ENCODE measurements at regions not wholly inside any gene's neighbourhood (a gene's known extent, or its start where the extent isn't known, plus 50 kb on each side); places are given as distances from the start of the nearest gene placed in this dataset.

DNA sequence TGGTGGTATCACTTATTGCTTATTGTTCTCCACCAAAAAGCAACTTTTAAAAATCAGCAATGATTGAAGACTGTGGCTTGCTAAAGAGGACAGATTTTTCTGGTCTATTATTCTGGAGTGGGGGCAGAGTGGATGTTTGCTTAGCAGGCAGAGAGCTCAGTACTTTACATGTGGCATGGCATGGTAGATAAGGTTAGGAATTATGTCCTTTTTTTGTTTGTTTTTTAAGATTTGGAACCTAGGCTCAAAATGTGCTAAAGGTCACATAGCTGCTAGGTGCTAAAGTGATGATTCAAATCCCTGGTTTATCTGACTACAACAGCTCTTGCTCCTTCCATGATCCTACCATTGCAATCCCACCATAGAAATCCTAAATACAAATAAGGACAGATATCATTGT, 331.0 kb upstream of the ADAMTS9 start:
- H3K4me3 ChIP-seq (ENCODE audit: low read depth in 1 of 2, low read length in 1 of 2), result no peak overlapping the region
- TF ChIP-seq, protein P1, sequence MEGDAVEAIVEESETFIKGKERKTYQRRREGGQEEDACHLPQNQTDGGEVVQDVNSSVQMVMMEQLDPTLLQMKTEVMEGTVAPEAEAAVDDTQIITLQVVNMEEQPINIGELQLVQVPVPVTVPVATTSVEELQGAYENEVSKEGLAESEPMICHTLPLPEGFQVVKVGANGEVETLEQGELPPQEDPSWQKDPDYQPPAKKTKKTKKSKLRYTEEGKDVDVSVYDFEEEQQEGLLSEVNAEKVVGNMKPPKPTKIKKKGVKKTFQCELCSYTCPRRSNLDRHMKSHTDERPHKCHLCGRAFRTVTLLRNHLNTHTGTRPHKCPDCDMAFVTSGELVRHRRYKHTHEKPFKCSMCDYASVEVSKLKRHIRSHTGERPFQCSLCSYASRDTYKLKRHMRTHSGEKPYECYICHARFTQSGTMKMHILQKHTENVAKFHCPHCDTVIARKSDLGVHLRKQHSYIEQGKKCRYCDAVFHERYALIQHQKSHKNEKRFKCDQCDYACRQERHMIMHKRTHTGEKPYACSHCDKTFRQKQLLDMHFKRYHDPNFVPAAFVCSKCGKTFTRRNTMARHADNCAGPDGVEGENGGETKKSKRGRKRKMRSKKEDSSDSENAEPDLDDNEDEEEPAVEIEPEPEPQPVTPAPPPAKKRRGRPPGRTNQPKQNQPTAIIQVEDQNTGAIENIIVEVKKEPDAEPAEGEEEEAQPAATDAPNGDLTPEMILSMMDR (IDR thresholded peaks at IDR 0.05), result no peak
- H3K27ac ChIP-seq, result no peak overlapping the region
- no peaks in the 10 kb centered on the region for H3K36me3 ChIP-seq
- no peaks in the 10 kb centered on the region for H3K9me3 ChIP-seq
- H3K4me1 ChIP-seq (ENCODE audit: control insufficient read depth in 1 of 2, insufficient read depth in 1 of 2, low read depth in 1 of 2, low read length in 1 of 2), result no peaks in the 10 kb centered on the region
- no peaks in the 10 kb centered on the region for H3K27me3 ChIP-seq

DNA sequence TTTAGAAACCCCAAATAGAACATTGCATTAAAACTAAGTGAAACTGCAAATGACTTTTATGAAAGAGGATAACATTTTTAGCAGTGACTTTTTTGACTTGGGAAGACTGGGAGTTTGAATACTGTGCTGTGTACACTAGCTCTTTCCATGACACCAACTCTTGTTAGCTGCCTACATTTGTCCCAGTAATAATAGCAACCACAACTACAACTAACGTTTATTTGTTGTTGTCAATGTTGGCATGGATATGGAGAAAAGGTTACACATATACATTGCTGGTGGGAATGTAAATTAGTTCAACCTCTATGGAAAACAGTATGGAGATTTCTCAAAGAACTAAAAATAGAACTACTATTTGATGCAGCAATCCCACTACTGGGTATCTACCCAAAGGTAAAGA, 329.6 kb upstream of the ADAMTS9 start:
- Histone ChIP-seq H3K4me3 (ENCODE audit: low read depth in 1 of 2, low read length in 1 of 2) (no peak overlapping the region), H3K9me3 (no peaks in the 10 kb centered on the region), H3K4me1 (ENCODE audit: control insufficient read depth in 1 of 2, insufficient read depth in 1 of 2, low read depth in 1 of 2, low read length in 1 of 2) (no peaks in the 10 kb centered on the region), H3K27ac (no peak overlapping the region), H3K27me3 (no peaks in the 10 kb centered on the region), H3K36me3 (no peaks in the 10 kb centered on the region)
- TF ChIP-seq, protein P1 (IDR thresholded peaks at IDR 0.05), result no peak

DNA sequence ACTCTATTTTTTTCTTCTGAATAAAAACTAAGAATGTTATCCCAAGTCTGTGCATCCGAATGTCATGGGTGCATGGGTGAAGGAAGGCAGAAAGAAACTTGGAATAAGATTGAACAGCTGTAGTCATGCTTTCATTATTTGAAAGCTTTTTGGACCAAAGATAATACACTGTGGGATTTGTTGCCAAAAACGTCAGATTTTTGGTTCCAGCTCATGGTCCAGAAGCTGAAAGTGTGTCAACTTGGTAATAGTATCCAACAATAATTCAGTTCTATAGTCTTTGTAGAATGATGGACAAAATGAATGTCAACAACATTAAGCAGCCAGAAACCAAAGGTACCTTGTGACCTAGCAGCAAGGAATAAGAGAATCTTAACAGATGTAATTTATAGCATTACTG, 327.9 kb upstream of the ADAMTS9 start:
- Histone ChIP-seq H3K4me1 (ENCODE audit: control insufficient read depth in 1 of 2, insufficient read depth in 1 of 2, low read depth in 1 of 2, low read length in 1 of 2) (no peaks in the 10 kb centered on the region), H3K4me3 (ENCODE audit: low read depth in 1 of 2, low read length in 1 of 2) (no peak overlapping the region), H3K36me3 (no peaks in the 10 kb centered on the region), H3K9me3 (no peaks in the 10 kb centered on the region), H3K27me3 (no peaks in the 10 kb centered on the region), H3K27ac (no peak overlapping the region)
- TF ChIP-seq, protein P1 (IDR thresholded peaks at IDR 0.05), result no peak

DNA sequence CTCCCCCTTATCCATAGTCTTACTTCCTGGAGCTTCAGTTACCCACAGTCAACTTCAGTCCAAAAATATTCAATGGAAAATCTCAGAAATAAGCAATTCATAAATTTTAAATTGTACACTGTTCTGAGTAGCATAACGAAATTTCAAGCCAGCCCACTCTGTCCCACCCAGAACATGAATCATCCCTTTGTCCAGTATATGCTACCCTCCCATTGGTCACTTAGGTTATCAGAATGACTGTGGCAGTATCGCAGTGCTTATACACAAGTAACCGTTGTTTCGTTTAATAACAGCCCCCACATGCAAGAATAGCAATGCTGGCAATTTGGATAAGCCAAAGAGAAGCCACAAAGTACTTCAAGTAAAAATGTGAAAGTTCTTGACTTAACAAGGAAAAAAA, 325.3 kb upstream of the ADAMTS9 start:
- no peaks in the 10 kb centered on the region for H3K27me3 ChIP-seq
- no peaks in the 10 kb centered on the region for H3K4me1 ChIP-seq (ENCODE audit: control insufficient read depth in 1 of 2, insufficient read depth in 1 of 2, low read depth in 1 of 2, low read length in 1 of 2)
- no peak overlapping the region for H3K27ac ChIP-seq
- TF ChIP-seq, protein P1 (IDR thresholded peaks at IDR 0.05), result no peak
- H3K9me3 ChIP-seq, result no peaks in the 10 kb centered on the region
- H3K36me3 ChIP-seq, result no peaks in the 10 kb centered on the region
- H3K4me3 ChIP-seq (ENCODE audit: low read depth in 1 of 2, low read length in 1 of 2), result no peak overlapping the region

DNA sequence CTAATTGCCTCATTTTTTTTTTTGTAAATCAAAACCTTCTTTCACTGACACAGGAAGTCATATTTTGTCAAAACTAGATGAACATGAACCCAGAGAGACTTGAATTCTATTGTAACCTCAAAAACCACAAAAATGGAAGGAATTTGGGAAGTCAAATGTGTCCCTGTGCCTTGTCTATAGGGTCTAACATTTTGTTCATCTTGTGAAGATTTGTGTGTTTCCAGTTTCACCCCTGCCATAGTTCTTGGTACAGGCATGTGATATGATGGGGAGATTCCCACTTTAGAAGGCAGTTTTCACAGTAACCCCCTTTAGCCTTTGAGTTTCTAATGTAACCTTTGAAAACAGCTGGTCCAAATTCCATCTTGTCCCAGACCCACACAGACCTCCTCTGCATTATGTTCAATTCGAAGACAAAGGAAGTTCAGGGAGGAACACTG, 318.5 kb upstream of the ADAMTS9 start:
- TF ChIP-seq, protein P1 (IDR thresholded peaks at IDR 0.05), result no peak
- no peaks in the 10 kb centered on the region for H3K27me3 ChIP-seq
- no peaks in the 10 kb centered on the region for H3K9me3 ChIP-seq
- no peaks in the 10 kb centered on the region for H3K4me1 ChIP-seq (ENCODE audit: control insufficient read depth in 1 of 2, insufficient read depth in 1 of 2, low read depth in 1 of 2, low read length in 1 of 2)
- H3K27ac ChIP-seq, result no peak overlapping the region
- H3K4me3 ChIP-seq (ENCODE audit: low read depth in 1 of 2, low read length in 1 of 2), result no peak overlapping the region
- H3K36me3 ChIP-seq, result no peaks in the 10 kb centered on the region

DNA sequence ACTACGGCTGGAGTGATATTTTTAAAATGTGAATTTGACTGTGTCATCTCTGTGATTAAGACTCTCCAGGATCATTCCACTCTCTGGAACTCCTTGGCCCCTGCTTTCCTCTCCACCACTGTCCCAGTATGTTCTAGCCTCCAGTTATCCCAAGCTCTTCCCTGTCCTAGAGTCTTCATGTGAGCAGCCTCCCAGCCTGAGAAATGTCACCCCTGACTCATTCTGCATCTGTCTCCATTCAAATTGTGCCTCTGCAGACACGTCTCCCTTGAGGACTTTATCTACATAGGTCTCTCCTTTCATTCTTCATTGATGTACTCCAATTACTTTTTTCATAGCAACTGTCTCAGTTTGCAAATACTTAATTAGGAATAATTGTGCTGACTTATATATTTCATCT, 317.7 kb upstream of the ADAMTS9 start:
- no peaks in the 10 kb centered on the region for H3K36me3 ChIP-seq

More for the DNA sequence above, 317.7 kb upstream of the ADAMTS9 start:
- TF ChIP-seq, protein P1 (IDR thresholded peaks at IDR 0.05), result no peak
- H3K27me3 ChIP-seq, result no peaks in the 10 kb centered on the region
- no peak overlapping the region for H3K27ac ChIP-seq
- H3K9me3 ChIP-seq, result no peaks in the 10 kb centered on the region
- H3K4me3 ChIP-seq (ENCODE audit: low read depth in 1 of 2, low read length in 1 of 2), result no peak overlapping the region
- H3K4me1 ChIP-seq (ENCODE audit: control insufficient read depth in 1 of 2, insufficient read depth in 1 of 2, low read depth in 1 of 2, low read length in 1 of 2), result no peaks in the 10 kb centered on the region

Measured in neutrophil (primary cell).